ENCODE measurements at regions not wholly inside any gene's neighbourhood (a gene's known extent, or its start where the extent isn't known, plus 50 kb on each side); places are given as distances from the start of the nearest gene placed in this dataset.

GRCh38 chr7:149707448-149707886, 65.9 kb downstream of the ZNF467 start:
- 32 to 60% (median 47%) methylated on average over 1 of the region's 1 CpG for WGBS, 4 donors
- Histone ChIP-seq H3K4me3 (no peak overlapping the region), H3K36me3 (no peaks in the 10 kb centered on the region), H3K4me1 (no peaks in the 10 kb centered on the region), H3K27ac (no peak overlapping the region), H3K9me3 (peaks cover 0 to 34% (median 17%) of the 10 kb centered on the region in 12 donors), H3K27me3 (no peaks in the 10 kb centered on the region)
- no peak for TF ChIP-seq CTCF (IDR thresholded peaks at IDR 0.05)
- intact Hi-C loops (cut with DNase I): no loop called here
- no peak for DNase-seq
- ATAC-seq: no peak

DNA sequence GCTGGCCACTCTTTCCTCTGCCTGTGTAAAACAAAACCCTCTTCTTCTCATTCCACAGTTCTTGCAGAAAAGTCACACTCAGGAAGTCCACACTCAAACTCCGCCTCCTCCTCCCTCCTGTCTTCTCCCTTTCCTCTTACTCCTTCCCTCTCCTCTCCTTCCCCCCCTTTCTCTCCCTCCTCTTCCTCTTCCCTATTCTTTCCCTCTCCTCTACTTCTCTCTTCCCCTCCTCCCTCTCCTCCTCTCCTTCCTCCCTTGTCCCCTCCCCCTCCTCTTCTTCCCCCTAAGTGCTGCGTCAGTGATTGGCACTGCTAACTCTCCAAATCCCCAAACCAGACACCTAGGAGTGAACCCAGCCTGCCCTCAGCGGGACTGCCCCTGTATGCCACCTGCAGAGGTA, 67.0 kb downstream of the ZNF467 start:
- ATAC-seq: no peak
- 58 to 66% (median 64%) methylated on average over 3 of the region's 3 CpGs for WGBS, 4 donors

GRCh38 chr7:149704507-149704906, 68.9 kb downstream of the ZNF467 start:
- H3K4me1 ChIP-seq: no peaks in the 10 kb centered on the region
- ATAC-seq (no peak), DNase-seq (no peak)
- TF ChIP-seq CTCF (IDR thresholded peaks at IDR 0.05): no peak
- no peak for TF ChIP-seq POLR2A (IDR thresholded peaks at IDR 0.05)
- H3K9me3 ChIP-seq: peaks cover 0 to 14% (median 5%) of the 10 kb centered on the region in 12 donors
- no peak overlapping the region for H3K27ac ChIP-seq
- no peaks in the 10 kb centered on the region for H3K27me3 ChIP-seq
- no peaks in the 10 kb centered on the region for H3K36me3 ChIP-seq
- 80 to 91% (median 85%) methylated on average over 2 of the region's 2 CpGs for WGBS, 4 donors
- no peak overlapping the region for H3K4me3 ChIP-seq
- intact Hi-C loops (cut with DNase I): loop anchor here in 1 of 10 donors (5.0 kb wide), 1 partner anchor 37 kb away; no protein-coding TSS in a partner anchor

More for the DNA sequence above, 67.0 kb downstream of the ZNF467 start:
- H3K27me3 ChIP-seq: no peaks in the 10 kb centered on the region
- no peaks in the 10 kb centered on the region for H3K4me1 ChIP-seq
- no peak overlapping the region for H3K27ac ChIP-seq
- peaks cover 0 to 27% (median 18%) of the 10 kb centered on the region in 12 donors for H3K9me3 ChIP-seq
- no peak for TF ChIP-seq POLR2A (IDR thresholded peaks at IDR 0.05)
- TF ChIP-seq CTCF (IDR thresholded peaks at IDR 0.05): no peak
- intact Hi-C loops (cut with DNase I): no loop called here
- no peak overlapping the region for H3K4me3 ChIP-seq
- H3K36me3 ChIP-seq: no peaks in the 10 kb centered on the region
- no peak for DNase-seq

DNA sequence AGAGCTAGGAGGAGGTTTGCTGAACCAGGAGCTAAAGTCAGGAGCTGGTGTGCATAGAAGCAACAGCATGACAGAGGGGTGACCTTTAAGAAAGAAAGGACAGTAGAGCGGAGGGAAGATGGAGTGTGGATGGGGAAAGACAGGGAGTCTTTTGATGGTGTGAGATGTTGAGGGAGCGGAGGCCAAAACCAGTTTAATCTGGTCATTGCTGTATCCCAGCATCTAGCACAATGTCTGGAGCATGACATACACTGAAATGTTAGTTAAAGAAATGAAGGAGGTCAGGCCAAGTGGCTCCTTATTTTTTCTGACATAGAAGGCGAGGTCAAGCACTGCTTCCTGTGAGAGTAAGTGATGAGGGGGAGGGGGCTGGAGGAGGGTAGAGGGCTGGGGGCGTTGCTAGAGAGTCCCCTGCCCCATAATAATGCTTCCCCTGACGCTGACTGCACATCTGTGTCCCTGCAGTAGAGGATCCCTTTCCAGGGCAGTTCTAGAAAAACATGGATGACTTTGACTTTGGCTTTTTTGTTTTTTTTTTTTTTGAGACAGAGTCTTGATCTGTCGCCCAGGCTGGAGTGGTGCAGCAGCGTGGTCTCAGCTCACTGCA, 70.2 kb downstream of the ZNF467 start:
- intact Hi-C loops (cut with DNase I): loop anchor here in 1 of 10 donors (5.0 kb wide), 1 partner anchor 36 kb away; no protein-coding TSS in a partner anchor
- H3K27me3 ChIP-seq: no peaks in the 10 kb centered on the region
- H3K27ac ChIP-seq: no peak overlapping the region
- DNase-seq (no peak), ATAC-seq (no peak)
- 73 to 82% (median 77%) methylated on average over 7 of the region's 7 CpGs for WGBS, 4 donors
- no peaks in the 10 kb centered on the region for H3K4me1 ChIP-seq
- TF ChIP-seq POLR2A (IDR thresholded peaks at IDR 0.05) (no peak), CTCF (IDR thresholded peaks at IDR 0.05) (no peak)
- H3K4me3 ChIP-seq: no peak overlapping the region
- H3K36me3 ChIP-seq: no peaks in the 10 kb centered on the region
- H3K9me3 ChIP-seq: peaks cover 0 to 18% (median 2%) of the 10 kb centered on the region in 12 donors
